Stimulated activated CD4-positive, alpha-beta T cell treated with anti-CD3 and anti-CD28 coated beads, TNF-alpha, amount 100 ng/mL, for 48 hours (primary cell): ENCODE measurements at regions not wholly inside any gene's neighbourhood (a gene's known extent, or its start where the extent isn't known, plus 50 kb on each side); places are given as distances from the start of the nearest gene placed in this dataset.

Source experiments
- DNase-seq, 3 donors: peaks; one replicate each; pipeline ENCODE4 v3.0.0-alpha.2; 2020; ENCODE audit warnings: low read depth in 3 of 3

GRCh38 chr7:159263430-159263829 is 118.8 kb upstream of the VIPR2 start:
- DNase-seq, result no peak

- DNase-seq, result no peak
These were observed 109.0 kb upstream of the VIPR2 start for GRCh38 chr7:159253657-159254056.

GRCh38 chr7:159250471-159250870 is 105.8 kb upstream of the VIPR2 start:
- no peak for DNase-seq

GRCh38 chr7:159249671-159250070 is 105.0 kb upstream of the VIPR2 start:
- no peak for DNase-seq

- no peak for DNase-seq
These were observed 103.2 kb upstream of the VIPR2 start for GRCh38 chr7:159247910-159248309.

DNA sequence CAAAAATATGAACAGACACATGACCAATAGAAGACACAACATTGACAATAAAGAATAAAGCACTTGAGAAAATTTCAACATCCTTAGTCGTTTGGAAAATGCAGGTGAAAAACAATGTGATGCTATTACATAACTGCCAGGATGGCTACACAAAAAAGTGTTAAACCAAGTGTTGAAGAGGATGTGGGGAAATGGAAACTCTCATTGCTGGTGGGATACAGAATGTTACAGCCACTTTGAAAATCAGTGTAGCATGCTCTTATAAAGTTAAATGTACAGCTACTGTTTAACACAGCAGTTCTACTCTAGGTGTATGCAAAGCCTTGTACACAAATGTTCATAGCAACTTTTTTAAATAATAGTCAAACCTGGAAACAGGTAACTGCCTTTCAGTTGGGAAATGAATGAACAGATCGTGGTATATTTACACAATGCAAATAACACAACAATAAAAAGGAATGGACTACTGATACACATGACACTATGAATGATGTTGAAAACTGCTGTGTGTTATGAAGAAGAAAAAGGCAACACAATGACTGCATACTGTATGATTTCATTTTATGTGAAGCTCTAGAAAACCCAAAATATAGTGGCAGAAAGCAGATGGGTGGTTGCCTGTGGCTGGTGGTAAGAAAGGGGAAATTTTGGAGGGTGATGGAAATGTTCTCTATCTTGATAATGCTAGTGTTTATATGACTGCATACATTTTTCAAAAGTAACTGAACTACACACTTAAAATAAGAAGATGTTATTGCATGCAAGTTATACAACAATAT is 102.2 kb upstream of the VIPR2 start:
- DNase-seq, result no peak

- DNase-seq, result no peak
These were observed 96.3 kb upstream of the VIPR2 start for GRCh38 chr7:159240962-159241361.

DNA sequence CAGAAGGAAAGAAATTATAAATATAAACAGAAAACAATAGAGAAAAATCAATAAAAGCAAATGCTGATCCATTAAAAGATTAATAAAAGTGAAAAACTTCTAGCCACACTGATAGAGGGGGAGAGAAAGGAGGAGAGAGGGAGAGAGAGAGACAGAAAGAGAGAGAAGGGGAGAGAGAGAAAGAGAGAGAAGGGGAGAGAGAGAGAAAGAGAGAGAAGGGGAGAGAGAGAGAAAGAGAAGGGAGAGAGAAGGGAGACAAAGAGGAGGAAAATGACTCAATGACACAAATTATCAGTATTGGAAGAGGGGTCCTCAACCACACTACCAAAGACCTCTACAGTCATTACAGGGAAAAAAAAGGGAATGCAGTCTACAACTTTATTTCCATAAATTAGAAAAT is 94.4 kb upstream of the VIPR2 start:
- no peak for DNase-seq

GRCh38 chr7:159238541-159238940 is 93.9 kb upstream of the VIPR2 start:
- DNase-seq, result no peak

- no peak for DNase-seq
These were observed 92.5 kb upstream of the VIPR2 start for GRCh38 chr7:159237022-159237653.

DNA sequence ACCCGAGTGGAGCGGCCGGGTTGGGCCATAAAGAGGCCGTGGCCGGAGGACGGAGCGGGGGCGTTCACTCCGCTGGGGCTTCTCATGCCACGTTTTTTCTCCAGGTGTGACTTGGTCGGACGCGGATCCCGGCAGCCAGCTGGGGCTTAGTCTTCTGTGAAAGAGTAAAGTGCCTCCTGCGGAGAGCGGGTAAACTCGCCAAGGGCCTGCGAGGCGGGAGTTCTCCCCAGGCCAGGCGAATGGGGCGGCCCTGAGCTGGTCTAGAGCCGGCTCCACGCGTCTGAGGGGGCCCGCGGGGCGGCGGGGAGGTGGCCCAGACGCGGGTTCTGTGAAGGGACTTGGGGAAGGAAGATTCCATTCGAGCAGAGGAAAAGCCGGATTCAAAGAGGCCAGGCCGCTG is 86.3 kb upstream of the VIPR2 start:
- DNase-seq, result no peak

DNA sequence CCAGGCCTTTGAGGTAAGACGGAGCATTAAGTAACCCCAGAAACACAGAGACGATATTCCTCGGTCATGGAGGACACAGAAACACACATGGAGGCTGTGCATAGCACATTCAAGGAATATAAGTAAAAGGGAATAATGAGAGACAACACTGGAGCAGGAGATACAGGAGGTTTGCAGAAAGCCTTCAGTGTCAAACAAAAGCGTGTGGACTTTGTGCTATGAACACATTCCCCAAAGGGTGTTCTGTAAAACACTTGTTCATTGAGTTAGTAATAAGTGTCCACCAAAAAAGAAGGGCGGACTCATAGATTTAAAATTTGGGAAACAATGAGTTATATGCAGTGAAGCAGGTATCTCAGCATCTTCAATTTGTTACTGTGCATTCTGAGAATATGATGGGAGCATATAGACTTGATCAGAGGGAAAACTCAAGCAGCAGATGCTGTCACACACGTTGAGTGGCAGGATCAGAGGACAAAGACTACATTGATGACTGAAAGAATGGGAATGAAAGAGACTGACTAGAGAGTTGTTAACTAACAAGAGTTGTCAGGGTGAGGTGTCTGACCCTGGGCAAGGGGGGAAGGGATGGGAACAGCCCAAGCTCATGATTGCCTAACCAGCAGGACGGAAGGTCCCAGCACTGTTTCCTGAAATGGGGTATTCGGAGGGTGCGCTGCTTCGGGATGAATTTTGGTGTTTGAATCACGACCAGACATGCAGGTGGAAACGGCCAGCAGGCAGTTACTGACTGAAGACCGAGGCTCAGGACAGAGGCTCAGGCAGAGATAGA is 85.2 kb upstream of the VIPR2 start:
- DNase-seq, result no peak

DNA sequence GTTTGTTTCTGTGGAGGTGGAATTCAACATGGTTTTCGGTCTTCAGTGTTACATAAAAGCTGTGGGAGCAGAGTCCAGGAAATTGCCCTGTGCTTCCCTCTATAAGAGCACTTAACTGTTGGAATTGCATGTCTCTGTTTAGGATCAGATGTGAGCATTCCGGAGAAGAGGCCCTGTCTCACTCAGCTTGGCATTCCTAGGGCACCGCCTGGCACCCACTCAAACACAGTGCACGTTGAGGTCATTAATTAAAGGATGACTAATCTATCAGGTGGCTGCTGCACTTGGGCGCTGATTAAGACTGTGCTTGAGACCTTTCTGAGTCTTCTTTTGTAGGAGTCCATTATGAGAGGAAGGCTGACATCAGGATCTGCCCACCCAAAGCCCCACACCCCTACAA is 82.8 kb upstream of the VIPR2 start:
- DNase-seq, result no peak

- DNase-seq, result no peak
These were observed 81.5 kb upstream of the VIPR2 start for GRCh38 chr7:159226011-159226702.

- DNase-seq, result no peak
These were observed 73.9 kb upstream of the VIPR2 start for GRCh38 chr7:159218607-159219006.

DNA sequence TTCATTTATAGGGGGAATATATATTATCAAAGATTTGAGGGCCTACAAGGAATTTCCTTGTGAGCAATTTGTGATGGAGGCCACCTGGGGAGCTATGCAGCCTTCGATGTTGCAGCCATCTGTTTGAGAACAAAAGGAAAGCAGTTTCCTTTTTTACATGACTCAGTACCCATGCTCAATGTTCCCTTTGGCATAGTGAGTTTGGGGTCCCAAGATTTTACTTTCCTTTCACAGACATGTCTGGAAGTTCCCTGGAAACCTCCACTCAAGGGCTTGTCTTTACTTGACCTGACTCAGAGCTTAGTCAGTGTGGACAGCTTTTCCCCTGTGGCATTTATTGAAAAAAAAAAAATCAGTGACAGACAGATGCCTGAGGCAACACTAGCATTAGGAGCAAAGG is 73.5 kb upstream of the VIPR2 start:
- no peak for DNase-seq

- no peak for DNase-seq
These were observed 70.4 kb upstream of the VIPR2 start for GRCh38 chr7:159215076-159215475.

- no peak for DNase-seq
These were observed 68.6 kb upstream of the VIPR2 start for GRCh38 chr7:159213253-159213652.

GRCh38 chr7:159212226-159212625 is 67.6 kb upstream of the VIPR2 start:
- DNase-seq, result no peak

DNA sequence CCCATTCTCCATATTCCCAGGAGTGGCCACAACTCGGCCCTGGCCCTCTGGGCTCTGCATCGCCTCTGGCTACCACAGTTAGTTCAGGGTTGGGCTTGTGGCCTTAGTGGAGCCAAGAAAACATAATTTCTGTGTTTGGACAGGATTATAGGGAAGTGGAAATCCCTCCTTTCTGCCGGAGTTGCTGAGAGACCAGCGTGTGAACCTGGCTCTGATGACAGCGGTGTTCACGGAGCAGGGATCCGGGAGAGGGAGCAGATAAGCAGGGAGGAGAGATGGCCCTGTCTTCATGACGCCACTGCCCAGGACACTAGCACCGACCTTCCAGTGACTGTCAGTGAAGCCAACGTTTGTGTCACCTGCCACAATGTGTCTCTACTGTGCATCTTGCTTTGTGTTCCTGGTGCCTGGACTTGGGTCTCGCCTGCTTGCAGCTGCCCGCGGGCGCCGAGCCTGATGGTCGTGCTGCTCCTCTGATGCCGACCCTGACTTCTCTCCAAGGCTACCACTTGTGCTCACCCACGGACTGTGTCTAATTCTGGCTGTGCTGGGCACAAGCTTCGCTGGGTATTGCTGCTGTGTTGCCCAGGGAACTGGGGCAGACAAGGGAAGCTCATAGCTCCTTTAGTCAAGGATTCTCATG is 67.0 kb upstream of the VIPR2 start:
- DNase-seq, result no peak

- no peak for DNase-seq
These were observed 66.0 kb upstream of the VIPR2 start for GRCh38 chr7:159210581-159211235.
